GM12874 (cell line): ENCODE measurements at regions not wholly inside any gene's neighbourhood (a gene's known extent, or its start where the extent isn't known, plus 50 kb on each side); places are given as distances from the start of the nearest gene placed in this dataset.

ENCODE experiments used
- TF ChIP-seq, protein P1 (sequence below): IDR thresholded peaks from 2 replicates; pipeline ENCODE4 v1.5.1; 2011; ENCODE audit warnings: low read depth, mild to moderate bottlenecking, control low read depth, low read length, moderate library complexity; ENCODE audit not compliant: insufficient read depth

DNA sequence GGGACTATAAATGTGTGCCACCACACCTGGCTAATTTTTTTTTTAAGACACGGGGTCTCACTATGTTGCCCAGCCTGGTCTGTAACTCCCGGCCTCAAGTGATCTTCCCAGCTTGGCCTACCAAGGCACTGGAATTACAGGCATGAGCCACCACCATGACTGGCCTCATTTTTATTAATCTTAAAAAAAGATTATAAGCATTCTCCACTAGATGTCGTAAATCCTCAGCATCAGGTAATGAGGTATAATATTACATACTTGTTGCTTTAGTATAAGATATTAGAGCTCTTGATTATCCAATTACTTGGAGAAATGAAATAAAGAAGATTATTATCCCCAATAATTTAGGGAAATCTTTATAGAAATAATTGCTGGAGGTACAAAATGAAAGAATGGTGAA, 78.2 kb upstream of the HTR1A start:
- TF ChIP-seq, protein P1, sequence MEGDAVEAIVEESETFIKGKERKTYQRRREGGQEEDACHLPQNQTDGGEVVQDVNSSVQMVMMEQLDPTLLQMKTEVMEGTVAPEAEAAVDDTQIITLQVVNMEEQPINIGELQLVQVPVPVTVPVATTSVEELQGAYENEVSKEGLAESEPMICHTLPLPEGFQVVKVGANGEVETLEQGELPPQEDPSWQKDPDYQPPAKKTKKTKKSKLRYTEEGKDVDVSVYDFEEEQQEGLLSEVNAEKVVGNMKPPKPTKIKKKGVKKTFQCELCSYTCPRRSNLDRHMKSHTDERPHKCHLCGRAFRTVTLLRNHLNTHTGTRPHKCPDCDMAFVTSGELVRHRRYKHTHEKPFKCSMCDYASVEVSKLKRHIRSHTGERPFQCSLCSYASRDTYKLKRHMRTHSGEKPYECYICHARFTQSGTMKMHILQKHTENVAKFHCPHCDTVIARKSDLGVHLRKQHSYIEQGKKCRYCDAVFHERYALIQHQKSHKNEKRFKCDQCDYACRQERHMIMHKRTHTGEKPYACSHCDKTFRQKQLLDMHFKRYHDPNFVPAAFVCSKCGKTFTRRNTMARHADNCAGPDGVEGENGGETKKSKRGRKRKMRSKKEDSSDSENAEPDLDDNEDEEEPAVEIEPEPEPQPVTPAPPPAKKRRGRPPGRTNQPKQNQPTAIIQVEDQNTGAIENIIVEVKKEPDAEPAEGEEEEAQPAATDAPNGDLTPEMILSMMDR, result no peak

DNA sequence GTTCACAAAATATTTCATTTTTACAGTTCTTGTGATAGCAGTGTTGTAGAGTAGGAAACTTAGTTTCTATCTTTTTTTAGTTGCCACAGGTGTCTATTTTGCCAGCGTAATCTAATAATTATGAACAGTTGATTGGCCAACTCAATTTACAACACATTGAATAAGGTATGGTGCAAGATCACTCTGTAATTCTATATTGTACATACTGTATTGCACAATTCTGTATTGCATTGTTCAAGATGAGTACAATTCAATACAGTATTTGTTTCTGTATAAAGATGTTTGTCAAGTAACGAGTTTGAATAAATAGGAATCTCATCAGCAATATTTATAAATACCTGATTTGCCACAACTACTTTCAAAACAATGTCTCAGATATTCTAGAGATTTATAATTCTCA, 64.2 kb upstream of the HTR1A start:
- TF ChIP-seq, protein P1, result no peak

DNA sequence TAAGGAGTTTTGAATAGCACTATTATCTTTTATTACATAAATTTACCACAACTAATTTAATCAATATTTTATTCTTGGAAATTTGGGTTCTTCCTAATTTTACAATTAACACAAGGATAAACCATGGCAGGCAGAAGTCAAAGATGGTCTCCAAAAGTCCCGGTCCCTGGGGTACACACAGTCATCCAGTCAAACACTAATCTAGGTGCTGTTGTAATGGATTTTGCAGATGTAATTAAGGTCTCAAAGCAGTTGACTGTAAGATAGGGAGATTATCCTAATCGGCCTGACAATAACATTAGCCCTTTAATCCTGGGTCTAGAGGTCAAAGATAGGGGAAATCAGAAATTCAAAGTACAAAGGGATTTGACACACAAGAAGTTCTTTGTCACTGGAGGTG, 57.5 kb upstream of the HTR1A start:
- TF ChIP-seq, protein P1, result no peak

DNA sequence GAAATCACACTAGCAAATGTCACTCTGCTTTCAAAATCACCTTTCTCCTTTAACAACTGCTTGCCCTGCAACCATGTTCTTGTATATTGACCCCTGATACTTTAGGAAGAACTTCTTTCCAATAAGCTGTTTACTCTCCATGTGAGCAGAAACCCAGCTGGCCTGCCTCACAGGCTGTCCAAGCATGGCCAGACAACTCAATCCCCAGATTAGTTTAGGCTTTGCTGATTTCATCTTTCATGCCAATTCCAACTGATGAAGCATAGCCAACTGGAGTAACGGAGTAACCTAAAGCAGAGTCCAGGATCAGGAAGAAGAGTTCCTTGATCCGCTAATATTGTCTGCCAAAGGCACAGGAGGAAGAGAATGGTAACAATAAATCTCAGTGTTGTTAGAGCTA, 56.7 kb upstream of the HTR1A start:
- TF ChIP-seq, protein P1, result no peak

GRCh38 chr5:64015824-64016223, 53.6 kb upstream of the HTR1A start:
- TF ChIP-seq, protein P1, result no peak
